ENCODE measurements at regions not wholly inside any gene's neighbourhood (a gene's known extent, or its start where the extent isn't known, plus 50 kb on each side); places are given as distances from the start of the nearest gene placed in this dataset.

GRCh38 chr2:18701546-18701945 is 112.2 kb upstream of the NT5C1B start:
- TF ChIP-seq CTCF (IDR thresholded peaks at IDR 0.05), result no peak
- TF ChIP-seq POLR2A (IDR thresholded peaks at IDR 0.05), result no peak

Data from heart left ventricle (tissue), 13 donors.